ENCODE measurements at regions not wholly inside any gene's neighbourhood (a gene's known extent, or its start where the extent isn't known, plus 50 kb on each side); places are given as distances from the start of the nearest gene placed in this dataset.

DNA sequence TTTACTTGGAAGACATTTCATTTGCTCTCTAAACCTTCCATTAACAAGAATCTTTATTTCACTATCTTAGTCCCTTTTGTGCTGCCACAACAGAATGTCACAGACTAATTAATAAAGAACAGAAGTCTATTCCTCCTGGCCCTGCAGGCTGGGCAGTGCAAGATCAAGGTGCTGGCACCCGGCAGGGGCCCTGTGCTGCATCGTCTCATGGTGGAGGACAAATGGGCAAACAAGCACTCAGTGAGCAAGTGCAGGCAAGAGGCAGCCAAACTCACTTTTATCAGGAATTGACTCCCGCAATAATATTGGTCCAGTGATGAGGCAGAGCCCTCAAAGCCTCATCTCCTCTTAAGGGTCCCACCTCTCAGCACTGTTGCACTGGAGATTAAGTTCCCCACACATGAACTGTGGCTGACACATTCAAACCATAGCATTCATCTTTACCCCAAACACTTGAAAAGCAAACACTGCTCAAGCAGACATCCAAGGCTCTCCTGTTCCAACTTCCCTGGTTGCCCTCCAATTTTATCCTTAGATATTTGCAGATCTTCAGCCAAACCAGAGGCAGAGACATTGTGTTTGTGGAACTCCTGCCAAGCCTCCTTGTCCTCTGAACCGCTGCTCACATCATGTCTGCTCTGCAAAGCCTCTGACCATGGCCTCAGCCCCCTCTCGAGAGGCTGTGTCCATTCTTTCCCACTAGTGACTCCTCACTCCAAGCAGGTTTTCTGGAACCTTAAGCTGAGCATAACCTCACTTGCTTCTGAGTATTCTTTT, 404.4 kb upstream of the SOX11 start:
- intact Hi-C loops (cut with DNase I; ENCODE audit: low total_unique reads), result no loop called here
- Histone ChIP-seq H3K27ac (no peak overlapping the region), H3K4me1 (no peaks in the 10 kb centered on the region), H3K36me3 (no peaks in the 10 kb centered on the region), H3K9me3 (no peaks in the 10 kb centered on the region), H3K4me3 (no peak overlapping the region), H3K27me3 (no peaks in the 10 kb centered on the region)
- TF ChIP-seq POLR2A (IDR thresholded peaks at IDR 0.05) (no peak), POLR2AphosphoS5 (IDR thresholded peaks at IDR 0.05) (no peak)
- TF ChIP-seq, protein P1, sequence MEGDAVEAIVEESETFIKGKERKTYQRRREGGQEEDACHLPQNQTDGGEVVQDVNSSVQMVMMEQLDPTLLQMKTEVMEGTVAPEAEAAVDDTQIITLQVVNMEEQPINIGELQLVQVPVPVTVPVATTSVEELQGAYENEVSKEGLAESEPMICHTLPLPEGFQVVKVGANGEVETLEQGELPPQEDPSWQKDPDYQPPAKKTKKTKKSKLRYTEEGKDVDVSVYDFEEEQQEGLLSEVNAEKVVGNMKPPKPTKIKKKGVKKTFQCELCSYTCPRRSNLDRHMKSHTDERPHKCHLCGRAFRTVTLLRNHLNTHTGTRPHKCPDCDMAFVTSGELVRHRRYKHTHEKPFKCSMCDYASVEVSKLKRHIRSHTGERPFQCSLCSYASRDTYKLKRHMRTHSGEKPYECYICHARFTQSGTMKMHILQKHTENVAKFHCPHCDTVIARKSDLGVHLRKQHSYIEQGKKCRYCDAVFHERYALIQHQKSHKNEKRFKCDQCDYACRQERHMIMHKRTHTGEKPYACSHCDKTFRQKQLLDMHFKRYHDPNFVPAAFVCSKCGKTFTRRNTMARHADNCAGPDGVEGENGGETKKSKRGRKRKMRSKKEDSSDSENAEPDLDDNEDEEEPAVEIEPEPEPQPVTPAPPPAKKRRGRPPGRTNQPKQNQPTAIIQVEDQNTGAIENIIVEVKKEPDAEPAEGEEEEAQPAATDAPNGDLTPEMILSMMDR (IDR thresholded peaks at IDR 0.05), result no peak
- DNase-seq (ENCODE audit: low spot score in 2 of 2), result no peak

DNA sequence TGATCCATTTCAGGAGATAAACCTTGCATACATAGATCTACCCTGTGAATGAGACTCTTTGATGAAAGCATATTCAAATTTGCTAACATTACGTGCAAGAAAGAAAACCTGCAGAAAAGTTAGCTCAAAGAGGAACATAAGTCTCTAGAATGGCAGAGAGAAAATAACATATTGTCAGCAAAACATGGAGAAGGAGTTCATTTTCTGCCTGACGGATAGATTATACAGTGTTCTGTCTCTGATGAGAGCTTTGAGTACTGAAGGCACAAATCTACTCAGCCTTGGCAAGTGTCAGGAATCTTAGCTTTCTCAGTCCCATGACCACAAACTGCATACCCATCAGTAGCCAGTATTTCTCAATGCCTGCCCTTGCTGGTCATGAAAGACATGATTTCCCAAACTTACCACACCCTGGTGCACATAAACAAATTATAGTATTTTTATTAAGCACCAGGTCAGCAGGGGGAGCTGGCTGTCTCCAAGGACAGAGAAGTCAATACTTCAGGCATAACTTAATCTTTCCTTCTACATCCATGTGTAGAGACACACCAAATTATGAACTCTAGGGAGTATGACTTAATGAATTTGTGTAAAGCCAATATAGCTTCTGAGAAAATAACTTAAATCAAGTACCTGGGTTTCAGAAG, 401.2 kb upstream of the SOX11 start:
- no peak overlapping the region for H3K4me3 ChIP-seq
- no peaks in the 10 kb centered on the region for H3K27me3 ChIP-seq
- H3K36me3 ChIP-seq, result no peaks in the 10 kb centered on the region
- no peak for DNase-seq (ENCODE audit: low spot score in 2 of 2)
- intact Hi-C loops (cut with DNase I; ENCODE audit: low total_unique reads), result no loop called here
- TF ChIP-seq POLR2AphosphoS5 (IDR thresholded peaks at IDR 0.05) (no peak), POLR2A (IDR thresholded peaks at IDR 0.05) (no peak)
- TF ChIP-seq, protein P1 (IDR thresholded peaks at IDR 0.05), result no peak
- H3K27ac ChIP-seq, result no peak overlapping the region
- H3K4me1 ChIP-seq, result no peaks in the 10 kb centered on the region
- no peaks in the 10 kb centered on the region for H3K9me3 ChIP-seq

DNA sequence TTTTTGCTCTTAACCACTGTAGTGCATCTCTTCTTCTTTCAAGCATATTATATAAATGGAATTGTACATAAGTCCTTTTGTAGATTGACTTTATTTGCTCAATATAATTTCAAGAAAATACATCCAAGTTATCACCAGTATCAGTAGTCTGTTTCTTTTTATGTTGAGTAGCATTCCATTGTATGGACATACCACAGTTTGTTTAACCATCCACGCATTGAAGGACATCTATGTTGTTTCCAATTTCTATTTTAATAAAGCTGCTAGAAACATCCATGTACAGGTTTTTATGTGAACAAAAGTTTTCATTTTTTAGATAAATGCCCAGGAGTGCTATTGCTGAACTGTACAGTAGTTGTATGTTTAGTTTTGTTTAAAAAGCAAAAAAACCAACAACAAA, 387.5 kb upstream of the SOX11 start:
- no peaks in the 10 kb centered on the region for H3K27me3 ChIP-seq
- H3K27ac ChIP-seq, result no peak overlapping the region
- H3K4me3 ChIP-seq, result no peak overlapping the region
- no peaks in the 10 kb centered on the region for H3K36me3 ChIP-seq
- H3K9me3 ChIP-seq, result peaks cover 0 to 5% of the 10 kb centered on the region in 2 donors
- no peak for DNase-seq (ENCODE audit: low spot score in 2 of 2)
- H3K4me1 ChIP-seq, result no peaks in the 10 kb centered on the region
- intact Hi-C loops (cut with DNase I; ENCODE audit: low total_unique reads), result no loop called here
- no peak for TF ChIP-seq POLR2A (IDR thresholded peaks at IDR 0.05)
- no peak for TF ChIP-seq POLR2AphosphoS5 (IDR thresholded peaks at IDR 0.05)
- TF ChIP-seq, protein P1 (IDR thresholded peaks at IDR 0.05), result no peak

DNA sequence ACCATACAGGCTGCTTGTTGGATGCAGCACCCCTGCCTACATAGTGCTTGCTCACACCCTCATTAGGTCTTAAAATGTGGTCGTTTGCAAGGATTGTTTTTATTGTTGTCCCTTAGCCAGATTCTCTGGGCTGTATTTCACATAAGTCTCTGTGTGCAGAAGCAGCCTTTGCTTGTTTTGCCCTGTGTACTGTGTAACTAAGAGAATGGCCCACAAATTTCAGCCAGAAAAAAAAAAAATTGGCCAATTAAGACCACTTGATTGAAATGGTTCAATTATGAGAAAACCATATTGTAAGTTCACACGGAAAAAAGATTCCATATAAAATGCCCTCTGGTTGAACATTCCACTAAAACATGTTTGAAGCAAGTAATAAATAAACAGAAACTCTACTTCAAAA, 377.1 kb upstream of the SOX11 start:
- intact Hi-C loops (cut with DNase I; ENCODE audit: low total_unique reads), result no loop called here
- H3K4me3 ChIP-seq, result no peak overlapping the region
- peaks cover 0 to 2% of the 10 kb centered on the region in 2 donors for H3K9me3 ChIP-seq
- no peaks in the 10 kb centered on the region for H3K4me1 ChIP-seq
- no peak overlapping the region for H3K27ac ChIP-seq
- TF ChIP-seq, protein P1 (IDR thresholded peaks at IDR 0.05), result no peak
- TF ChIP-seq POLR2AphosphoS5 (IDR thresholded peaks at IDR 0.05) (no peak), POLR2A (IDR thresholded peaks at IDR 0.05) (no peak)
- no peaks in the 10 kb centered on the region for H3K36me3 ChIP-seq
- no peak for DNase-seq (ENCODE audit: low spot score in 2 of 2)
- H3K27me3 ChIP-seq, result no peaks in the 10 kb centered on the region

DNA sequence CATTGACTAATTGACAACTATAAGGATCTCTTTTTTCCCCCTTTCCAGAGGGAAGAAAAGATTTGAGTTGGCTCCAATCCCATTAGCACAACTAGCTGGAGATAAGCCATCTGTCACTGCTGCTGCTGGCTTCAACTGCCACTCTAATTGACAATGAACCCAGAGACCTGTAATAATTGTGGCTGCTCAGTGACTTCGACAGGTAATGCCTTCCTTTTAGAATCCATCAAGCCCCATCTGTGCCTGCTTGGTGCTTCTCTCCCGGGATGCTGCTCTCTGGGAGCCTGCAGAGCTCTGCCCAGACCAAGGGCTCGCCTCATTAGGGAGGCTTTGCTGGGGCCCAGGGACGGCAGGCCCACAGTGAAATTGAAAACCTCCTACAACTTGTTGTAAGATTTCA, 376.7 kb upstream of the SOX11 start:
- TF ChIP-seq, protein P1 (IDR thresholded peaks at IDR 0.05), result no peak
- TF ChIP-seq POLR2AphosphoS5 (IDR thresholded peaks at IDR 0.05) (no peak), POLR2A (IDR thresholded peaks at IDR 0.05) (no peak)
- intact Hi-C loops (cut with DNase I; ENCODE audit: low total_unique reads), result no loop called here
- DNase-seq (ENCODE audit: low spot score in 2 of 2), result no peak
- Histone ChIP-seq H3K36me3 (no peaks in the 10 kb centered on the region), H3K9me3 (no peaks in the 10 kb centered on the region), H3K4me1 (no peaks in the 10 kb centered on the region), H3K27me3 (no peaks in the 10 kb centered on the region), H3K27ac (no peak overlapping the region), H3K4me3 (no peak overlapping the region)

Measured in breast epithelium (tissue), 4 donors.